GM06990 (cell line): ENCODE measurements at regions not wholly inside any gene's neighbourhood (a gene's known extent, or its start where the extent isn't known, plus 50 kb on each side); places are given as distances from the start of the nearest gene placed in this dataset.

ENCODE experiments used
- DNase-seq: peaks from one replicate; pipeline ENCODE4 v3.0.0-alpha.2; 2011; ENCODE audit not compliant: insufficient read length; ENCODE audit errors: extremely low read depth
- H3K27me3 ChIP-seq: replicated peaks from 2 replicates; pipeline ENCODE4 v1.6.0; 2011; ENCODE audit warnings: low read length; ENCODE audit not compliant: control insufficient read depth, insufficient read depth
- H3K36me3 ChIP-seq: 2 replicates; pipeline ENCODE4 v1.5.1; 2011; ENCODE audit warnings: low read length; ENCODE audit not compliant: control insufficient read depth, insufficient read depth
- H3K4me3 ChIP-seq: replicated peaks from 2 replicates; pipeline ENCODE4 v1.5.1; 2011; ENCODE audit warnings: low read depth, mild to moderate bottlenecking, control low read depth, low read length
- CTCF ChIP-seq: IDR thresholded peaks from 2 replicates; pipeline ENCODE4 v1.5.1; 2011; ENCODE audit warnings: low read length, control low read depth, mild to moderate bottlenecking, inconsistent platforms; ENCODE audit not compliant: insufficient read depth, poor library complexity, severe bottlenecking

- no peak for TF ChIP-seq CTCF
- no peaks in the 10 kb centered on the region for H3K27me3 ChIP-seq
- no peak for DNase-seq
- H3K4me3 ChIP-seq: no peak overlapping the region
- no peaks in the 10 kb centered on the region for H3K36me3 ChIP-seq
Observed at GRCh38 chr12:72082986-72083820, 144.6 kb downstream of the TPH2 start.

GRCh38 chr12:72084061-72084460, 145.4 kb downstream of the TPH2 start:
- Histone ChIP-seq H3K4me3 (no peak overlapping the region), H3K27me3 (no peaks in the 10 kb centered on the region), H3K36me3 (no peaks in the 10 kb centered on the region)
- TF ChIP-seq CTCF: no peak
- no peak for DNase-seq

GRCh38 chr12:72084880-72085279, 146.2 kb downstream of the TPH2 start:
- no peak for DNase-seq
- no peaks in the 10 kb centered on the region for H3K36me3 ChIP-seq
- H3K27me3 ChIP-seq: no peaks in the 10 kb centered on the region
- H3K4me3 ChIP-seq: no peak overlapping the region
- TF ChIP-seq CTCF: no peak

GRCh38 chr12:72089678-72090077, 151.0 kb downstream of the TPH2 start:
- Histone ChIP-seq H3K36me3 (no peaks in the 10 kb centered on the region), H3K4me3 (no peak overlapping the region), H3K27me3 (no peaks in the 10 kb centered on the region)
- TF ChIP-seq CTCF: no peak
- no peak for DNase-seq

- no peak overlapping the region for H3K4me3 ChIP-seq
- no peak for TF ChIP-seq CTCF
- no peaks in the 10 kb centered on the region for H3K36me3 ChIP-seq
- no peak for DNase-seq
- H3K27me3 ChIP-seq: no peaks in the 10 kb centered on the region
Observed at GRCh38 chr12:72093424-72093823, 154.8 kb downstream of the TPH2 start.
